ENCODE measurements at regions not wholly inside any gene's neighbourhood (a gene's known extent, or its start where the extent isn't known, plus 50 kb on each side); places are given as distances from the start of the nearest gene placed in this dataset.

DNA sequence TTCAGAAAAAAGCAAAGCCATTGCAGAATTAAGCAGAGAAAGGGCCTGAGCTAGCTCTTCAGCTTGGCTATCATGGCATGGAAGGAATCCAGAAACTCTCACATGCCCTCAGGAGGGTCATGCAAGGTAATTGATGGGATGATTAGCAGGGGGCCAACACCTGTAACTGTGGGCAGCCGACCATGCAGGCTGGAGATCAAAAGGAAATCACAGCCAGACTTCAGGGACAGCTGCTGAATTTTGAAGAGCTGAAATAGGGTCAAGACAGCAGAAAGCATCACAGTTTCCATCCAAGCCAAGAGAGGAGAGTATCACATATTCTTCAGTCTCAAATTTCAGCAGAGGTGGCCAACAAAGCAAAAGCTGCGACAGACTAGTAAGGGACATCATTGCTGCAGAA lies 239.6 kb upstream of the STEAP1 start:
- CTCF ChIA-PET, result no interaction called here
- BruUV-seq (replicated peaks), result no TSS peak
- no peaks in the 10 kb centered on the region for H3K36me3 ChIP-seq (ENCODE audit: control insufficient read depth, insufficient read depth, low read length)
- no peaks in the 10 kb centered on the region for H3K9me3 ChIP-seq
- POLR2A ChIA-PET, result no interaction called here
- Mint-ChIP-seq H3K4me3 (ENCODE audit: unreplicated experiment) (no peak overlapping the region), H3K9me3 (ENCODE audit: unreplicated experiment) (no peaks in the 10 kb centered on the region), H3K4me1 (ENCODE audit: low read depth, unreplicated experiment) (no peaks in the 10 kb centered on the region), H3K27ac (ENCODE audit: unreplicated experiment) (no peak overlapping the region), H3K27me3 (ENCODE audit: insufficient read depth, unreplicated experiment) (no peaks in the 10 kb centered on the region), H3K36me3 (ENCODE audit: insufficient read depth, unreplicated experiment) (no peaks in the 10 kb centered on the region)
- intact Hi-C loops (cut with micrococcal nuclease; ENCODE audit: unreplicated experiment), result no loop called here
- no peak overlapping the region for H3K4me3 ChIP-seq (ENCODE audit: low read depth, low read length)
- H3K4me1 ChIP-seq, result no peaks in the 10 kb centered on the region
- TF ChIP-seq, protein P1, sequence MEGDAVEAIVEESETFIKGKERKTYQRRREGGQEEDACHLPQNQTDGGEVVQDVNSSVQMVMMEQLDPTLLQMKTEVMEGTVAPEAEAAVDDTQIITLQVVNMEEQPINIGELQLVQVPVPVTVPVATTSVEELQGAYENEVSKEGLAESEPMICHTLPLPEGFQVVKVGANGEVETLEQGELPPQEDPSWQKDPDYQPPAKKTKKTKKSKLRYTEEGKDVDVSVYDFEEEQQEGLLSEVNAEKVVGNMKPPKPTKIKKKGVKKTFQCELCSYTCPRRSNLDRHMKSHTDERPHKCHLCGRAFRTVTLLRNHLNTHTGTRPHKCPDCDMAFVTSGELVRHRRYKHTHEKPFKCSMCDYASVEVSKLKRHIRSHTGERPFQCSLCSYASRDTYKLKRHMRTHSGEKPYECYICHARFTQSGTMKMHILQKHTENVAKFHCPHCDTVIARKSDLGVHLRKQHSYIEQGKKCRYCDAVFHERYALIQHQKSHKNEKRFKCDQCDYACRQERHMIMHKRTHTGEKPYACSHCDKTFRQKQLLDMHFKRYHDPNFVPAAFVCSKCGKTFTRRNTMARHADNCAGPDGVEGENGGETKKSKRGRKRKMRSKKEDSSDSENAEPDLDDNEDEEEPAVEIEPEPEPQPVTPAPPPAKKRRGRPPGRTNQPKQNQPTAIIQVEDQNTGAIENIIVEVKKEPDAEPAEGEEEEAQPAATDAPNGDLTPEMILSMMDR (IDR thresholded peaks at IDR 0.05; ENCODE audit: insufficient read depth in 1 of 2, low read depth in 1 of 2, low read length in 1 of 2, severe bottlenecking in 1 of 2, unreplicated experiment in 1 of 2), result no peak
- no peaks in the 10 kb centered on the region for H3K27me3 ChIP-seq (replicated peaks; ENCODE audit: control insufficient read depth, insufficient read depth, low read length)
- no peak for DNase-seq

DNA sequence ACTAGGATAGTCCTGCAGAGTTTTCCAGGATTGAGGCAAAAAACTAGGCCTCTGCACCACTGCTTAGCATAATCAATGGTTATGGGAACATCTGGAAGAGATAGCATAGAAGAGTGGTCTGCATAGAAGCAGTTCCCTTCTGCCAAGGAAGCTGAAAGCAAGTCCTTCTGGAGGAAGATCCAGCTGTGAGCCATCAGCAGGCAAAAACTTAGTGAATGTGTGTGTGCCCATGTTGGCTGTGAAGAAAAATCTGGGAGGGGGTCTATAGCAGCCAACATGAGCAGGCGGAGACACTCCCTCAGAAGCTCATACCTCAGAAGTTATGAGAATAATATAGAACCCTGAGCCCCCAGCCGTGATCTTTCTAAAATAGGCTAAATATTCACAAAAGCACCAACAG lies 228.1 kb upstream of the STEAP1 start:
- BruUV-seq (replicated peaks), result no TSS peak
- Mint-ChIP-seq H3K36me3 (ENCODE audit: insufficient read depth, unreplicated experiment) (no peaks in the 10 kb centered on the region), H3K27ac (ENCODE audit: unreplicated experiment) (no peak overlapping the region), H3K4me1 (ENCODE audit: low read depth, unreplicated experiment) (no peaks in the 10 kb centered on the region), H3K27me3 (ENCODE audit: insufficient read depth, unreplicated experiment) (peaks cover 4% of the 10 kb centered on the region), H3K4me3 (ENCODE audit: unreplicated experiment) (no peak overlapping the region), H3K9me3 (ENCODE audit: unreplicated experiment) (no peaks in the 10 kb centered on the region)
- Histone ChIP-seq H3K27me3 (replicated peaks; ENCODE audit: control insufficient read depth, insufficient read depth, low read length) (no peaks in the 10 kb centered on the region), H3K9me3 (no peaks in the 10 kb centered on the region), H3K36me3 (ENCODE audit: control insufficient read depth, insufficient read depth, low read length) (no peaks in the 10 kb centered on the region), H3K4me1 (no peaks in the 10 kb centered on the region), H3K4me3 (ENCODE audit: low read depth, low read length) (no peak overlapping the region)
- CTCF ChIA-PET, result no interaction called here
- TF ChIP-seq, protein P1 (IDR thresholded peaks at IDR 0.05; ENCODE audit: insufficient read depth in 1 of 2, low read depth in 1 of 2, low read length in 1 of 2, severe bottlenecking in 1 of 2, unreplicated experiment in 1 of 2), result no peak
- POLR2A ChIA-PET, result no interaction called here
- intact Hi-C loops (cut with micrococcal nuclease; ENCODE audit: unreplicated experiment), result no loop called here
- DNase-seq, result no peak

DNA sequence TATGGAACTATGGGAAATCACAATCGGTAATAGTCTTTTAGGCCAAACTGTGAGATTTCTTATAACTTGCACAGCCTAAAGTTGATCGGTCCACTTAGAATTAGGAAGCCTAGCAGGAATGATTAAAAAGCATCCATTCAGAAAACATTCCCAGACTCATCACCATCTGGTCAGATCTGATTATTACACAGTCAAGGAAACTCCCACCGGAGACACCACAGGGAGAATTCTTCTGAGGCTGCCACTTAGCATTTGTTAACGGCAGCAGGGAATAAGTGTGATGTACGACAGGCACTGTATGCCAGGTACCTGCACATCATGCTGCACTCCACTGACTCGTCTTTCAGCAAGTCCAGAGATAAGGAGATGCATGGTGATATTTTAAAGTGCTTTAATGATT lies 227.6 kb upstream of the STEAP1 start:
- Mint-ChIP-seq H3K4me3 (ENCODE audit: unreplicated experiment) (no peak overlapping the region), H3K9me3 (ENCODE audit: unreplicated experiment) (no peaks in the 10 kb centered on the region), H3K27ac (ENCODE audit: unreplicated experiment) (no peak overlapping the region), H3K36me3 (ENCODE audit: insufficient read depth, unreplicated experiment) (no peaks in the 10 kb centered on the region), H3K4me1 (ENCODE audit: low read depth, unreplicated experiment) (no peaks in the 10 kb centered on the region), H3K27me3 (ENCODE audit: insufficient read depth, unreplicated experiment) (peaks cover 4% of the 10 kb centered on the region)
- no TSS peak for BruUV-seq (replicated peaks)
- Histone ChIP-seq H3K36me3 (ENCODE audit: control insufficient read depth, insufficient read depth, low read length) (no peaks in the 10 kb centered on the region), H3K4me1 (no peaks in the 10 kb centered on the region), H3K4me3 (ENCODE audit: low read depth, low read length) (no peak overlapping the region), H3K9me3 (no peaks in the 10 kb centered on the region), H3K27me3 (replicated peaks; ENCODE audit: control insufficient read depth, insufficient read depth, low read length) (no peaks in the 10 kb centered on the region)
- CTCF ChIA-PET, result no interaction called here
- POLR2A ChIA-PET, result no interaction called here
- TF ChIP-seq, protein P1 (IDR thresholded peaks at IDR 0.05; ENCODE audit: insufficient read depth in 1 of 2, low read depth in 1 of 2, low read length in 1 of 2, severe bottlenecking in 1 of 2, unreplicated experiment in 1 of 2), result no peak
- intact Hi-C loops (cut with micrococcal nuclease; ENCODE audit: unreplicated experiment), result no loop called here
- no peak for DNase-seq
